GM23248 (cell line): ENCODE measurements at regions not wholly inside any gene's neighbourhood (a gene's known extent, or its start where the extent isn't known, plus 50 kb on each side); places are given as distances from the start of the nearest gene placed in this dataset.

Experiments
- EZH2 ChIP-seq: fragments of 200-600 bp; sonication (generic); IDR thresholded peaks from 2 replicates; pipeline ENCODE4 v1.6.1; 2018; ENCODE audit warnings: antibody characterized with exemption, mild to moderate bottlenecking; ENCODE audit not compliant: insufficient read depth, poor library complexity, severe bottlenecking
- EZH2phosphoT487 ChIP-seq: fragments of 200-600 bp; sonication (generic); IDR thresholded peaks from 2 replicates; pipeline ENCODE4 v1.6.1; 2018; ENCODE audit warnings: antibody characterized with exemption, moderate library complexity, mild to moderate bottlenecking, low read depth; ENCODE audit not compliant: insufficient read depth

DNA sequence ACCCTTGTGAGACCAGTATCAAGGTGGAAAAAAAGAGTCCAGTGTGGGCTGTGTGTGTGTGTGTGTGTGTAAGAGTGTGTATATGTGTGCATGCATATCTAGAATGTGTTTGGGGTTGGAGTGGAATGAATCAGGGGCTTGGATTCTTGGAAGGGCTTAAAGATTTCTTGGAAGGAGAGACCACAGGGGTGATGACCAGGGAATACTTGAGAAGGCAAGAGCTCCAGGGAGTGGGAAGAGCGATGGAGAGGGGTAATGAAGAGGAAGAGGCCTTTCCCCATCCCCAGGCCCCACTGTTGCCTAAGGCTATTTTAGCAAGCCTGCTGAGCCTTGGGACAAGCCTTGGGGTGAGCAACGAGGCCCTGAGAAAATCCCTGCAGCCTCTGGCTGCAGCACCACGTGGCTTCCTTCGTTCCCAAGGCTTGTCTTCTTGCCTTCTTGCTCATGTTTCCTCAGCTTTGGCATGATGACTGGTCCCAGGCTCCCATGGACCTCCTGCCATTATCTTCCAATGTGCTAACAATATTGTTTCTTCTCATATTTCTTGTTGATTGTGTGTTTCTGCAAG, 663.4 kb downstream of the INHBA start:
- no peak for TF ChIP-seq EZH2
- TF ChIP-seq EZH2phosphoT487 = no peak
